Gastroesophageal sphincter (tissue), 3 donors: ENCODE measurements at regions not wholly inside any gene's neighbourhood (a gene's known extent, or its start where the extent isn't known, plus 50 kb on each side); places are given as distances from the start of the nearest gene placed in this dataset.

Source experiments
- CTCF ChIP-seq, 4 experiments: fragments of 200-600 bp in 2 of 4; fragments of 450-650 bp in 2 of 4; sonication (generic) in 1 of 4; IDR thresholded peaks; one replicate each; pipeline ENCODE4 v1.5.1; 2017 to 2019; ENCODE audit warnings: antibody characterized with exemption in 4 of 4, mild to moderate bottlenecking in 2 of 4, moderate library complexity in 2 of 4
- EP300 ChIP-seq: sonication (generic); formaldehyde crosslinking; IDR thresholded peaks from one replicate; pipeline ENCODE4 v1.6.1; 2017; ENCODE audit warnings: antibody characterized with exemption, mild to moderate bottlenecking
- POLR2A ChIP-seq, 2 donors: fragments of 450-650 bp; IDR thresholded peaks; one replicate each; pipeline ENCODE4 v1.6.1; 2017; ENCODE audit warnings: antibody characterized with exemption in 2 of 2, mild to moderate bottlenecking in 2 of 2, moderate library complexity in 1 of 2

DNA sequence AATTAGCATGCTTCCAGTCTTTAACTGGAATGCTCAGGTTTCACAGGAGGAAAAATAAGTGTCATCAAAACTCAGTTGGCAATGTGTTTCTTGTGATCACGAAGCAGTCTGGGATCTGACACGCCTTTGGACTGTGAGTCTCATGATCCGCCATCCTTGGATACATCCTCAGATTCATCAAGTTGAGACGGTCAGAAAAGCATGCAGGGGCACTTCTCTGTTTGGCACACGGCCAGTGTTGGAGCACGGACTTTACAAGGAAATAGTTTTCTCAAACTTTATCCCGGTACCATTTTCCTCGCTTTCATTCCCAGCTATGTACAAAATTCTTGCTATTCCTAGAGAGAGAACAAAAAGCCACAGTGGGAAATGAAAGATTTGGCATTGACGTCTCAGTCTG is 88.4 kb upstream of the PARP11 start:
- TF ChIP-seq CTCF (IDR thresholded peaks at IDR 0.05) (no peak), POLR2A (IDR thresholded peaks at IDR 0.05) (no peak), EP300 (no peak)
